CD4-positive, alpha-beta T cell treated with Interleukin-12 subunit alpha and Interleukin-12 subunit beta, for 1 hour (primary cell): ENCODE measurements at regions not wholly inside any gene's neighbourhood (a gene's known extent, or its start where the extent isn't known, plus 50 kb on each side); places are given as distances from the start of the nearest gene placed in this dataset.

Source experiments
- DNase-seq: peaks from one replicate; pipeline ENCODE4 v3.0.0-alpha.2; 2020

DNA sequence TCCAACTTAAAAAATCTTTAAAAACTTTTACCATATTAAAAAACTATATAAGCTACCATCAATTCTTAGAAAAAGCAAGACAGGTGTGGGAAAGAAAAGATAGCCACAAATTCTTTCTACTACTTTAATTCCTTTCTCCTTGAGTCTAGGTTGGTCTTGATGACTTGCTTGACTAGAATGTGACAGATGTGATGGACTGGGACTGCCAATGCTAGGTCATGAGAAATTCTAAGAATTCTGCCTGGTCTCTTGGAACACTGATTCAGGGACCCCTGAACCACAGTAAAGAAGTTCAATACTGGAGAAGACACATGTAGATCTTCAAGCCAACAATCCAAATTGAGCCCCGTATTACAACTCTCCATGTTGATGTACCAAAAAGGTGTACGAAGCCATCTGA, 326.6 kb upstream of the B3GALT2 start:
- DNase-seq = no peak

DNA sequence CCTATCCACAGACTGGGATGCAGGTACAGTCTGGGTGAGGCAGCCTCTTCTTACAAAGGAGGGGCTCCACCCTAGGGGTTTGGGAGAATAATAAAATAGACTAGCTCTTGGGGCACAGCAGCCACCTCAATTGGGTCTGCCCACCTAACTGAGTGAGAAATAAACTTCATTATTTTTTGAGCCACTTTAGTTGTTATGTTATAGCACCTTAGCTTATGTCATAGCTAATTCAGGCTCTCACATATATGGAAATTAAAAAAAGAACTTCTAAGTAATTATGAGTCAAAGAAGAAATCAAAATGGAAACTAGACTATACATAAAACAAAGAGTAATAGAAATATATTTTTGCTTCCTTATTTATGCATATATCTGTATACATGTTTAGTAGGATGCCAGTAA, 318.5 kb upstream of the B3GALT2 start:
- DNase-seq = no peak

DNA sequence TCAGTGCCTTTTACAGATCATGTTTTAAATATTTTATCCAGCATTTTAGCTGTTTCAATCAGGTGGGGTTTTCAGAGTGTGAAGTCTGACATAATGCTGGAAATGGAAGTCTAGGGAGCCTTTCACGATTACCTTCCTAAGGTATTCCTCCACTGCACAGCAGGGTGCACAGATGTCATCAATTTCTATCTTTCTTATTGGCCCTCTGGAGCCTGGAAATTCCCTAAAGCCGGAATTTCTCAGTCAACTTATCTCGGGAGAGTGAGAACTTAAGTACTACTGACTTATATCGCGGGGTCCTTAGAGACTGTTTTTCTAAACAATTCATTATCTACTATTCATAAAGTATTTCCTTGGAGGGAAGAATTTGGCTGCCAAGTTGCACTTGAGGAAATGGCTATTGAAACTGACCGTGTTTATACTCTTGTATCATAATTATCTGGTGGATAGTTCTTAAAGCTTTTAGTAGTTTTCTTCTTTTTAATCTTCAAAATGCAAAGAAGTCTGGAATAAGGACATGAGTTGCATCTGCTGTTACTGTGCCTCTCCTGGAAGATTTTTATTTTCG, 311.8 kb upstream of the B3GALT2 start:
- no peak for DNase-seq

GRCh38 chr1:193494368-193494767, 308.0 kb upstream of the B3GALT2 start:
- DNase-seq = no peak

GRCh38 chr1:193489191-193489590, 302.8 kb upstream of the B3GALT2 start:
- DNase-seq = no peak

DNA sequence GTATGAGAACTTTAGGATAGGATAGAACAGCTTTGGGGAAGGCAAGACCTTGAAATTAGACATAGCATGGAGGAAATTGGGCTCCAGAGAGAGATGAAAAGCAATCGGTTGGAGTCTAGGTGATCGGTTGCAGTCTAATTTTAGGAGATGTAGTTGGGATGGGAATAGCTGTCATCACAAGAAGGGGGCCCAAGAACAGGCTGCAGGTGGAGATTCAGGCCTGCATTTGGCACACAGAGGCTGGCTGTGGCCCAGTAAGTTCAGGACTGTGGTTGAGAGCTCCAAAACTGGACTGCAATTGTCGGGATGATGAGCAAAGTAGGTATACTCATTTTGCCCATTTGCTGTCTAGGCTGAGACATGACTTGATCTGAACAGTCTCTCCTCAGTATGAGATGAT, 301.3 kb upstream of the B3GALT2 start:
- no peak for DNase-seq

- DNase-seq = no peak
These were observed 300.3 kb upstream of the B3GALT2 start for GRCh38 chr1:193486671-193487229.

DNA sequence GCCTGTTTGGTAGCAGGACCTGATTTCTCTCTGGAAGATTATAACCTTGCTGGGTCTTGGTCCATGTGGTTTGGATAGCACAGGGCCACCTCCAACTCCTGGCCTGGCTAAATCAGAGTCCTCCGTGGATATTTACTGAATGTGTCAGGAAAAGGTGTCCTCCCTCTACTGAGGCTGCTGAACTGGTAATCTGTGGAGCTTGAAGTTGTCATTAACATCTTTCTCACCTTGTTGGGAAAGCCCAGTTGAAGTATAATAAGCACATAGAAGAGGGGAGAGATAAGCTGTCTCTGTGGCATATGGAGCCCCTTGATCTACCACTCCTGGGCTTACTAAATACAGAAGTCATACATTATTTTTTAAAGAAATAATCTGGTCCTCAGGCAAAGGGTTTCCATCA, 294.3 kb upstream of the B3GALT2 start:
- no peak for DNase-seq

DNA sequence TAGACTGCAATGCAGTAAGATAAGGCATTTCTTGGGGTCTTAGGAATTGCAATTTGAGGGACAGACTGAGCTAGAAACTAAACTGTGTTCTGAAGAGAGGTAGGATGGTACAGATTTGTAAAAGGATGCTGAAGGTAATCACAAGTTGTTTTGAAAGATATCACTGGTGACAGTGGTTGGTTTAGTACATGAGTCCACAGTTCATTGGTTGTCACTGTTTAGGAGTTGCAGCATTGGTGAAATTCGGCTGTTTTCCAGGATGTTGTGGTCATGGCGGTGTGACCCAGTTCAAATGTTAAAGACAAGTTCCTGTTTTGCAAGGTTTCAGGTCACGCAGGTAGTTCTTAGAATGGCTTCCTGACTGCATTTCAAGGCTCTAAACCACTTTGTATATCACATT, 292.8 kb upstream of the B3GALT2 start:
- DNase-seq = peak; percentile 88

DNA sequence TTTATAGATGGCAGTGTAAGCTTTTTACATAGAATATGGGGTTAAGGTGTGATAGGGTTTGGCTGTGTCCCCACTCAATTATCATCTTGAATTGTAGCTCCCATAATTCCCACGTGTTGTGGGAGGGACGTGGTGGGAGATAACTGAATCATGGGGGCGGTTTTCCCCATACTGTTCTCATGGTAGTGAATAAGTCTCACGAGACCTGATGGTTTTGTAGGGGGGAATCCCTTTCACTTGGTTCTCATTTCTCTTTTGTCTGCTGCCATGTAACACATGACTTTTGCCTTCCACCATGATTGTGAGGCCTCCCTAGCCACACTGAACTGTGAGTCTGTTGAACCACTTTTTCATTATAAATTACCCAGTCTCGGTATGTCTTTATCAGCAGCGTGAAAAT, 290.3 kb upstream of the B3GALT2 start:
- no peak for DNase-seq

- no peak for DNase-seq
These were observed 287.5 kb upstream of the B3GALT2 start for GRCh38 chr1:193473932-193474331.

GRCh38 chr1:193472838-193473398, 286.5 kb upstream of the B3GALT2 start:
- DNase-seq = no peak

DNA sequence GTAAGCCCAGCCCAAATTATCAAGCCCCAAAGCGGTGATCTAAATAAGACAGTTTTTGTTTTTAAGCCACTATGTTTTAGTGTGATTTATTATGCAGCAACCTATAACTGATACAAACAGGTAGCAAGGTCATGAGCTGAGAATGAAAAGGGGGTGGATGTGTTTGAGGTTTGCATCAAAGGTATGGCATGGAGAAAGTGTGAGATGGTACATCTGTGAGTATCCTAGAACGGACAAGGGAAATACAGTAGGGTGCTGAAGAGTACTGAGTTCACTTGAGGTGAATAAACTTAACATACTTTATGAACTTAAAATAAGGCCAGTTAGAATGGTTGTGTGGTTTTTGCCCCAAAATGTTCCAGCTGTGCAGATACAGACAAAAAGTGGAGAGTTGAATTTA, 286.0 kb upstream of the B3GALT2 start:
- no peak for DNase-seq

DNA sequence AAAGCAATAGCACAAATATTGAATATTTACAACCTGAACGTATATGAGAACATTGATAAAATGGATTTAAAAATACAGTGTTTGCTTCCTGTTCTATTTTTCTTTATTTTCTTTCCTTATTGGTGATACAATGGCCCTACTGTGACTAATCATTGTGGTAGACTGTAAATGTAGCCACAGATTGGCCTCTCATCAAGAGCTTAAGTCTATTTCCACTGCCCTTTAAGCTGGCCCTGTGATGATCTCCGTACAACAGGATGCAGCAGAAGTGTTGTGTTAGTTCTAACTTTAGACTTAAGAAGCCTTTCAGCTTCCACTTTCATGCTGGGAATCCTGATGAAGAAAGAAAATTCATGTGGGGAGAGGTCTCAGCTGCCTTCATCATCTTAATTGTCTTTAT, 285.6 kb upstream of the B3GALT2 start:
- no peak for DNase-seq

- DNase-seq = no peak
These were observed 277.0 kb upstream of the B3GALT2 start for GRCh38 chr1:193463326-193463932.

DNA sequence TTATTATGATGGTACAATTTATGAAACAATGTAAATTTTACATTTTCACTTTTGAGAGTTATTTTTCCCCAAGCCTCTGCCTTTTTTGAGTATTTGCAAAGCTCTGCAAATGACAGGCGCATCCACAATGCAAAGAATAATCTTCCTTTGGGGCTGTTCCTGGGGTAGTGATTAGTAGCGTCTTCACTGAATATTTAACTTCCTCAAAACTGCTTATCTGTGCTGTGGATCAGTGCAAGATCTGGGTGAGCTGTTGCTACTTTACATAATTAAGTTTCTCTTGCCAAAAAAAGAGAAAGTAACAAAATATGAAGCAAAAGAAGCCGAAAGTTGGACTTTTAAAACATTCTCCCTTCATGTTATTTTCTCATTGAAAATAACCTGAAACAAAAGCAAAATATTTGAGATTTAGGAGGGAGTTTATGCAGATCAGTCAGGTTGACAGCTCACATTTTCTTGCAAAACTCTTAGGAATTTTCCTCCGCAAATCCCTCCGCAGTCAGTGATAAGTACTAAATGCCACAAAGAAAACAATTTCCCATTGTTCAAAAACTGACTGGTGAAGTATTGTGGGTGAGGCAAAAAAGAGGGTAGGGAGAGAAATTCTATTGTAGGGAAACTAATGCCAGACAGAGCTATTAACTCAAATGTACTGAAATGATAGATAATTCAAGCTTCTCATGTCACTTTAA, 276.4 kb upstream of the B3GALT2 start:
- peak; percentile 39 for DNase-seq

DNA sequence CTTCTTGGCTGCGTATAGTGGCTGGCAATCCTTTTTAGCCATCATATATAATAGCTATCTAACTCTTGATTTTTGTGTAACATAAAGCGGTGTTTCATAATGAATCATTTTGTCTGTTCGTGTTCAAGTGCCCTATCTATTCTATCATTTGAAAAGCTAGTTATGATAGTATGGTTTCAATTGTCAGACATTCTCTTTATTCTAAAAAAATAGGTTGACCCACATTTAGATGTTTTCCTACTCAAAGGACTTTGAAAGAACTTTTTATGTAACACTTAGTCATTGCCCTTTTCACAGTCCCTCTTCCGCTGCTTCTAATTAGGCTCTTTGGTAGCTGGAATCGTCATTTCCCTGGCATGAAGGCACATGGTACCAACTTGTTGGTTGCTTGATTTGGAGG, 272.2 kb upstream of the B3GALT2 start:
- peak; percentile 68 for DNase-seq

DNA sequence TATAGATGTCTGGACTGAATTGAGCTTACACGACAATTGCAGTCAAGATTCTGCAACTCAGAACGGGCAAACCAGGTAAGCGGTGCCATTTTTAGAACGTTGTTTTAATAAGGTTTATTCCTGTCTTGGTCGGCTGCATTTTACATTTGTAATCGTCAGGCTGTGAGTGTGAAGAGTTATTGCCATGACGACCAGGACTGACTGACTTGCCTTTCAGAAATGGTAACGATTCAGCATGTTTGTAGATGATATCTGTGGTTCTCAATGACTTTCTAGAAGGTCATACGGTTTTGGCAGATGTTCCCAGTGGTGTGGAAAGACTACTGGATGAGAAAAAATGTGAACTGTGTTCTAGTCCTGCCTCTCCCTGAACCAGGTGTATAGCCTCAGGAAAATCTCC, 271.3 kb upstream of the B3GALT2 start:
- DNase-seq = peak; percentile 74

- DNase-seq = no peak
These were observed 270.4 kb upstream of the B3GALT2 start for GRCh38 chr1:193456811-193457280.

- DNase-seq = no peak
These were observed 265.2 kb upstream of the B3GALT2 start for GRCh38 chr1:193451606-193452005.

DNA sequence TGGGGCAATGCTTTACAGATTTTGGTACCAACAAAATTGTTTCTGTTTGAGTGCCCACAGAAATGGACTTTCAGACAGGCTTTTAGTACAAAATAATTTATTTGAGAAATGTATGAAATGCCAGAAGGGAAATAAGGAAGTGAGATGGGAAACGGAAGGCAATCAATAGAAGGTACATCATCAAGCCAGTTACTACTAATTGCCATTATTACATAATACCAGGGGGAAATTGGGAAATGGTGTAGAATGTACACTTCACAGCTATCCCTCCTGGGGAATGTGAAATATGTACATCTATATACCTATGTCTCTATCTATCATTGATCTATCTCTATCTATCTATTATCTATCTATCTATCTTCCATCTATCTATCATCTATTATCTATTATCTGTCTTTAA, 264.6 kb upstream of the B3GALT2 start:
- no peak for DNase-seq

DNA sequence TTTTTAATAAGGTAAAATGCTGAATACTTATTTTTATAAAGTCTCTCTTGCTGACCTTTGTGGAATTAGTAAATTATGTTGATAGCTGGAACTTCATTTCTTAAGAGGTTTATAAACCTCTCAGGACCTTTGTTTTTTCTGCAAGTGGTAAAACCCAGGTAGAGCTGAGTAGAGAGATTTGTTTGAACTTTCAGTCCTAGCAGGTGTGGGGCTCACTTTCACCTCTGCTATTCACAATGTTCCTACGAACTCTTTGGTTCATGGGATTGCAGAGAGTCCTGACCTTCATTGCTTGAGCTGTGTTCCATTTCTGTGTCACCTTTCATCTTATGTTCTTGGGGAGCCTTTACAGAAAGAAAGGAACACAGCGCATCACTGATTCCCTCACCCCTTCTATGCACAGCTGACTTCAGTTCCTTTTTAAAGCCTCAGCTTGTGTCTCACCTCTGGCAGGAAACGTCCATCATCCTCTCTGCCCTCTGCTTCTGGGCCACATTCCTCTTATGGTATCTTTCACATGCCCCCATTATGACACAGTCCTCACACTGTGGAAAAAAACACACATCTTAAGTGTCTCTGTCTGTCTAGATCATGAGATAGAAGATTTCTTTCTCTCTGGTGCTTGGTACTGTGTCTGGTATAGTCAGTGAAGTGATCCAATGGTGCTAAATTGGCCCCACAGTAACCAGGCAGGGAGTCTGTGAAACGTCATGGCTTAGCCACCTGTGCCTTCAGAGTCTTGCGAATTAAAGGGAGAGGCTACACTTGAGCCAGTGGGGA, 262.5 kb upstream of the B3GALT2 start:
- peak; percentile 38 for DNase-seq

- no peak for DNase-seq
These were observed 257.5 kb upstream of the B3GALT2 start for GRCh38 chr1:193443886-193444285.
